ENCODE measurements at regions not wholly inside any gene's neighbourhood (a gene's known extent, or its start where the extent isn't known, plus 50 kb on each side); places are given as distances from the start of the nearest gene placed in this dataset.

GRCh38 chr13:110018009-110018408 lies 231.6 kb upstream of the IRS2 start:
- H3K27ac ChIP-seq, result no peak overlapping the region; the same call in 1 of the 2 replicates
- TF ChIP-seq CTCF (conservative IDR thresholded peaks at IDR 0.05), result no peak

DNA sequence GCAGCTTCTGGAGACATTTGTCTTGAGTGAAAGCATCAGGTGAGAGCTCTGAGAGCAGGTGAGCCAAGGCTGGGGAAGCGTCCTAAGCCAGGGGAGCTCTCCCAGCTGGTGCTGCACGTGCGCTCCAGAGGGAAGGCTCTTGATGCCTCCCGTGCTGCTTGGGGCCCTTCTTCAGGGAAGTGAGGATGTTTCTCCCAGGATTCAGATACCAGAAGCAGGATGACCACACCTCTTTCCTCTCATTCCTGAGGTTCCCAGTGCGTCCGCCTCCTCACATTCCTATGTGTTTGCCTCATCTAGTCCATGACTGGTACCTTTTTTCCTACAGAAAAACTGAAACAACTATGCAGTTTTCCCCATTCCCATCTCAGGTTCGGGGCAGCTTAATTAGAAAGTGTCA lies 231.0 kb upstream of the IRS2 start:
- peak overlapping the region; percentile 75 for H3K27ac ChIP-seq
- TF ChIP-seq CTCF (conservative IDR thresholded peaks at IDR 0.05), result no peak

- TF ChIP-seq CTCF (conservative IDR thresholded peaks at IDR 0.05), result no peak
- H3K27ac ChIP-seq, result peak overlapping the region; percentile 75
Observed at GRCh38 chr13:110015253-110015652, 228.9 kb upstream of the IRS2 start.

GRCh38 chr13:110014719-110015118 lies 228.3 kb upstream of the IRS2 start:
- peak overlapping the region; percentile 75 for H3K27ac ChIP-seq
- TF ChIP-seq CTCF (conservative IDR thresholded peaks at IDR 0.05), result no peak

DNA sequence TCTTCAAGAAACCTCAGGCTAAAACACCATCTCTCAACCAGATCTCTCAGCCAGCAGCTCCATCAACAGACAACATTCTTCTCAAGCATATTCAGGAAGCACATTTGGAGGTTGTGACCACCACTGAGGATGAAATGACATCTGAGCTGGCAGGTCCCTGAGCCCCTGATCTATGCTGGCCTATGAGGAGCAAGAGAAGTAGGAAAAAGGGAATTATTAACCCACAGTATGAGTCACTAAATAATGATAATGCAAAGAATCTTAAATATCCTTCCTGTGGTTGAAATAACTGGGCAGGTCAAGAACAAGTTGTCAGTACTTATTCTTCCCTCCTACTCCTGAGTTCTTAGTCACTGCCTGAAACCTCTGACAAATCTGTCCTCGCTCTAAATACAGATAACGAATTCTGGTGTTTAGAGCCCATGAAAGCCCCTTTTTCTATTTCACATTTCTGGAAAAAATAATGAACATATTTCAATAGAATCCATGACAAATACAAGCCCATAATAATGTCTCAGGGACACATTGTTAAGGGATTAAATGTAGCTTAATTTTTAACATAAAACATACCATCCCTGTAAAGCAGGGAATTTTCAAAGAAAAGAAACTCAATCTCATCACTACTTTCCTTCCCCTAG lies 225.8 kb upstream of the IRS2 start:
- no peak for TF ChIP-seq CTCF (conservative IDR thresholded peaks at IDR 0.05)
- no peak overlapping the region for H3K27ac ChIP-seq

GRCh38 chr13:110010404-110011138 lies 224.2 kb upstream of the IRS2 start:
- peak overlapping the region; percentile 0; the same call in 1 of the 2 replicates for H3K27ac ChIP-seq
- no peak for TF ChIP-seq CTCF (conservative IDR thresholded peaks at IDR 0.05)

GRCh38 chr13:110008816-110009215 lies 222.4 kb upstream of the IRS2 start:
- TF ChIP-seq CTCF (conservative IDR thresholded peaks at IDR 0.05), result no peak
- no peak overlapping the region for H3K27ac ChIP-seq

Data from VCaP (cell line).